HG03095 (cell line): ENCODE measurements at regions not wholly inside any gene's neighbourhood (a gene's known extent, or its start where the extent isn't known, plus 50 kb on each side); places are given as distances from the start of the nearest gene placed in this dataset.

Source experiments
- ATAC-seq: cut with Tn5 transposase; IDR thresholded peaks from one replicate; pipeline ENCODE4 v1.9.1; 2021; ENCODE audit warnings: moderate library complexity; ENCODE audit not compliant: unreplicated experiment

DNA sequence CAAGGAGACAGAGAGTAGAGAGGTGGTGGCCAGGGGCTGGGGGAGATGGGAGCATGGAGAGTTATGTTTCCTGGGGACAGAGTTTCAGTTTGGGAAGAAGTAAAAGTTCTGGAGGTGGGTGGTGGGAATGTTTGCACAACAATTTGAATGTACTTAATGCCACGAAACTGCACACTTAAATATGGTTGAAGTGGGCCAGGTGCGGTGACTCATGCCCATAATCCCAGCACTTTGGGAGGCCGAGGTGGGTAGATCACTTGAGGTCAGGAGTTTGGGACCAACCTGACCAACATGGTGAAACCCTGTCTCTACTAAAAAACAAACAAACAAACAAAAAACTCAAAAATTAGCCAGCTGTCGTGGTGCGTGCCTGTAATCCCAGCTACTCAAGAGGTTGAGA, 137.2 kb downstream of the PFKFB3 start:
- no peak for ATAC-seq

DNA sequence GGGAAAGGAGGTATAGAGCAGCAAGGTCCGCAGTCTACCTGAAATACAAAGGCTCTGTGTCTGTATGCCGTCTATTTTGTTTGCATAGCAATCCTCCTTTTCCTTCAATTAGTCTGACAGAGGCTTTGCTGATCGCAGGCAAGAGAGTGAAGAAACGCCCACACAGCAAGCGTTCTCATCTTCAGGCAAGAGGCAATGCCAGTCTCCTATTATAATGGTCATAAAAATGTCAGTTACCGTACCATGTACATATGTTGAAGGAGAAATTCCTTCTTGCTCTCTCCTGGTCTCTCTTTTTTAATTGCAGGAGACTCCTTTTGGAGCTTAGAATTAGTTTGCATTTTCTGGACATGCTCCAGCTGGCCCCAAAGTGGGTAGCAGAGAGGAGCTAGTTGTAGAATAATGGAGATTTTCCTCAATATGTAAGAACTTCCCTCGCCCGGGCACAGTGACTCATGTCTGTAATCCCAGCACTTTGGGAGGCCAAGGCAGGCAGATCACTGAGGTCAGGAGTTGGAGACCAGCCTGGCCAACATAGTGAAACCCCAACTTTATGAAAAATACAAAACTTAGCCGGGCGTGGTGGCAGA, 139.5 kb downstream of the PFKFB3 start:
- no peak for ATAC-seq

- ATAC-seq, result no peak
These were observed 140.7 kb downstream of the PFKFB3 start for GRCh38 chr10:6343305-6344010.

DNA sequence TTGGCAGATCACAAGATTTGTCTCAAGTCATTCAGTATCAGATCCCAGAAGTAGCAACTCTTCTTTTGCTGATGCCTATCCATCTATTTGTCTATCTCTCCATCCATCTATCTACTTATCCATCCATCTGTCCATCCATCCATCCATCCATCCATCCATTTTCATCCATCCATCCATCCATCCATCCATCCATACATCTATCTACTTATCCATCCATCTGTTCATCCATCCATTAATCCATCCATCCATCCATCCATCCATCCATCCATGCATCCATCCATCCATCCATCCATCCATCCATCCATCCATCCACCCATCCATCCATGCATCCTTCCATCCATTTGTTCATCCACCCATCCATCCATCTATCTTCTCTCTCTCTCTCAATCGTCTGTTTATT, 142.7 kb downstream of the PFKFB3 start:
- no peak for ATAC-seq

GRCh38 chr10:6346631-6347030, 143.9 kb downstream of the PFKFB3 start:
- ATAC-seq, result no peak

GRCh38 chr10:6347391-6347951, 144.7 kb downstream of the PFKFB3 start:
- ATAC-seq, result peak; percentile 17

DNA sequence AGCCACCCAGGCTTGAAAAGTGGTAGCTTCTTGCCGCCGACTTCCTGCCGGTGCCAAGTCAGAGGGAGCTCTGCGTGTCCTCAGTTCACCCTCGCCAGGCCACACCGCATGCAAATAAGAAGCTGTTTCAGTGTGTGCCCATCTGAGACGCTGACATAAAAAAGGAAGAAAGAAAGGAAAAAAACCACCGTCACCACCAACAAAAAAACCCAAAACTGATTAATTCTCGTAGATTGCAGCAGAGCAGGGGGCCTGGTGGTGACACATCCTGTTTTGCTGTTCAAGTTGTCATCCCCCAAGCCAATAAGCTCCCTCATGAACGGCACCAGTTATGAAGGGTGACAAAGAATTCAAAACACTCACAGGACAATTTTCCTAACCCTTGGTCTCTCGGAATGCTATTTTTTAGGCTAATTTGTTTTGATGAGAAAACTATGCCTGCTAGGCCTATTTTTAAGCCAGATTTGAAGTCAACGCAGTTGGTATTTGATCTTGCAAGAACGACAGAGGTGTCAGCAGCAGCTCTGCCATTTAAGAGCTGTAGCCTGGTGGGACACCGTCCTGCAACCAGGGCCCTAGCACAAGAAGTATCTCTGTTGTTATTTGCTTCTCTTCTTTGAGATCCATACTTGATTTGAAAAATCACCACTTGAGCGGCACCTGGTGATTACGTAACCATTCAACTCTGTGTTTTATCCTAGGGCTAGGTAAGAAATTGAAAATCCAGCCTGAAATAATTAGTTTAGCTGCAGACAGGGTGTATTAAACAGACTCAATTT, 145.6 kb downstream of the PFKFB3 start:
- peak; percentile 91 for ATAC-seq

DNA sequence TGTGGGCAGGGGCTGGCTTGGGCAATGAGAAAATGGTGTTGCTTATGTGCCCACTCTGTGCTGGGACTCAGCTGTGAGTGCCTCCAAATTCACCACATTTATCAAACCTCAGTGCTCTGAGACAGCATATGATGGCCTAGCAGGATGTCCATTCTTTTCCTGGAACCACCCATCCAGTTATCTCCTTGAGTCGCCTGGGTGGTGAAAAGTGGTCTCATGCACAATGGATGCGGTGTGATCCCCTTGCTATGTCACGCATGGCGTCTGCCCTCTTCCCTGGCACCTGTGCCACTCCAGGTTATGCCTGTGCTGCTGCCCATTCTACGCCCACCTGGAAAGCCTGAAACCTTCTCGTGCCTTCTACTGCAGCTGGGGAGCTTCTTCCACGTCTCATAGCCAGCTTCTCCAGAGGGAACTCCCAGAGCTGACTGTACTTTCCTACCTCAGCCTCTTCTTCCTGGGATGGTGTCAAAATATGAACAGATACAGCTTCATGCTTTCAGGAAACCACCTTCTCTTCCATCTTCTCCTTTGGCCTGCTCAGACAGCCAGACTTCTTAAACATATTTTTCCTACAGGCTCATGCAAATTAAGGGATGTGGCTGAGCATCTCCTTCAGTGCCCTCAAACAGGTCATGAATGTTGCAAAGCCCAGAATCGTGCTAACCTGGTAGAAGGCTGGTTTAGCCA, 147.3 kb downstream of the PFKFB3 start:
- ATAC-seq, result no peak

DNA sequence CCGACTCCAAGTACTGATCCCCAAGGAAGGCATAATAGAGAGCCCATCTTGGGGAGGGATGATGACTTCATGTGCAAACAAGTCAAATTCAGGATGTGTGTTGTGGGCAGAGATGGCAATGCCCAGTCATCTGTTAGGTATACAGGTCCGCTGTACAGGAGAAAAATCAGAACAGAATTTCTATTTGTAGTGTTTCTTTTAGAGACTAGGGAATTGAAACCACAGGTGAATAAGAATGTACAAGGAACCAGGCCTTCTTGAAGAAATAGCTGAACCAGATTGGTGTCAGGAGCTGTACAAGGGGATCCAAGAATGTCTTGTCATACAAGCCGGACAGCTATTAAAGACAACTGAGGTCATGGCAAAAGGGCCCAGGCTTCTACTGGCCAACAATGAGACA, 147.9 kb downstream of the PFKFB3 start:
- no peak for ATAC-seq

- no peak for ATAC-seq
These were observed 148.8 kb downstream of the PFKFB3 start for GRCh38 chr10:6351495-6351894.

- no peak for ATAC-seq
These were observed 150.8 kb downstream of the PFKFB3 start for GRCh38 chr10:6353526-6353925.

GRCh38 chr10:6354168-6354772, 151.5 kb downstream of the PFKFB3 start:
- no peak for ATAC-seq

- ATAC-seq, result no peak
These were observed 153.6 kb downstream of the PFKFB3 start for GRCh38 chr10:6356280-6356793.

- ATAC-seq, result no peak
These were observed 159.1 kb downstream of the PFKFB3 start for GRCh38 chr10:6361869-6362268.

- ATAC-seq, result no peak
These were observed 160.1 kb downstream of the PFKFB3 start for GRCh38 chr10:6362879-6363278.

DNA sequence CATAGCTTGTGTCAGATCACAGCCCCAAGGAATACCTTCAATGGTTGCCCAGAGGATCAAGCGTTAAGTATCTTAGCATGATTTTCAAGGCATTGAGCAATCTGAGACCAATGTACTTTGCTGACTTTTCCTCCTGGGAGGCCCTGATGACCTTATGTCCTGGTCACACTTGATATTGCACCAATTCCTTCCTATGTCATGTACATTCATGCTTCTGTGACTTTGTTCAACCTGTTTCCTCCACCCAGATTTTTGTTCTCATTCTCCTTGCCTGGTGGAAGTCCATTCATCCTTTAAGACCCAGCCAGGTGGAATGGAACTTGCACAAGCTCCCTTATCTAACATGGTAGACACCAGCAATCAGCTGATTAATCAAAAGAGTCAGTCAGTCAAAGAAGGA, 160.8 kb downstream of the PFKFB3 start:
- ATAC-seq, result no peak

- ATAC-seq, result no peak
These were observed 161.6 kb downstream of the PFKFB3 start for GRCh38 chr10:6364283-6364682.

DNA sequence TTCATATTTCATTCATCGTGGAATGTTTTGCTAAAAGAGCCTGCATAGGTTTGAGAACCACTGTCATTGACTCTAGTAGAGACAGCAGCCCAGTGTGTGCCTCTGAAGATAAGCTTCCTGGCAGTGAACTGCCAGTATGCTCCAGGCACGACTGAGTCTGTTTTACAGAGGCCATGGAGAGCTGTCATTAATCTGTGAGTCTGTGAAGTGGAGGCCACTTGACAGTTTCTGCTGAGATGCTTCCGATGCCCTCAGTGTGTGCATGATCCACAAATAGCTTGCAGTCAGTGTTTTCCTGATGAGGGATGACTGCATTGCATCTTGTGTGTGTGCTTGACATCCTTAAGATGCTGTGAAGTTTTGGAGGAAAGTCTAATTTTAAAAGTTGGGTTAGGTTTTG, 162.2 kb downstream of the PFKFB3 start:
- no peak for ATAC-seq

- no peak for ATAC-seq
These were observed 162.7 kb downstream of the PFKFB3 start for GRCh38 chr10:6365384-6365783.
